K562 (cell line): ENCODE measurements at regions not wholly inside any gene's neighbourhood (a gene's known extent, or its start where the extent isn't known, plus 50 kb on each side); places are given as distances from the start of the nearest gene placed in this dataset.

Experiments
- ATF6 ChIP-seq: sonication (generic); formaldehyde crosslinking; IDR thresholded peaks from 2 replicates; pipeline ENCODE4 v1.4.0; 2020; ENCODE audit warnings: mild to moderate bottlenecking, missing genetic modification reagents
- BRD9 ChIP-seq: fragments of 450-650 bp; IDR thresholded peaks from 2 replicates; pipeline ENCODE4 v1.6.1; 2018; ENCODE audit warnings: low read depth; ENCODE audit not compliant: partially characterized antibody
- GABPB2 ChIP-seq: fragments of 250-450 bp; sonication (Bioruptor Pico); conservative IDR thresholded peaks from 2 replicates; pipeline ENCODE4 v1.5.1; 2021; ENCODE audit warnings: mild to moderate bottlenecking
- KHSRP ChIP-seq: fragments of 450-650 bp; IDR thresholded peaks from 2 replicates; pipeline ENCODE4 v1.6.1; 2017
- MAZ ChIP-seq, 2 experiments: fragments of 450-650 bp in 1 of 2; sonication (generic) in 1 of 2; formaldehyde crosslinking; IDR thresholded peaks in 1 of 2; conservative IDR thresholded peaks in 1 of 2; 2 replicates each; pipeline versions ENCODE4 v1.4.0 to v1.5.0; 2020; ENCODE audit warnings: mild to moderate bottlenecking in 1 of 2, missing genetic modification reagents in 1 of 2
- PHB ChIP-seq: fragments of 250-450 bp; sonication (Bioruptor Pico); IDR thresholded peaks from 2 replicates; pipeline ENCODE4 v1.5.0; 2021
- PHTF2 ChIP-seq: fragments of 250-450 bp; sonication (Bioruptor Pico); IDR thresholded peaks from 2 replicates; pipeline ENCODE4 v1.5.0; 2021; ENCODE audit warnings: mild to moderate bottlenecking
- POLR2H ChIP-seq: IDR thresholded peaks from 2 replicates; pipeline ENCODE4 v1.6.1; 2016; ENCODE audit warnings: missing genetic modification characterization, low read depth, mild to moderate bottlenecking, control low read depth, missing compliant biosample characterization, moderate library complexity
- TSC22D4 ChIP-seq: fragments of 450-650 bp; IDR thresholded peaks from 2 replicates; pipeline ENCODE4 v1.6.1; 2016; ENCODE audit warnings: missing genetic modification characterization, missing biosample characterization, control low read depth
- ZKSCAN1 ChIP-seq: fragments of 150-350 bp; IDR thresholded peaks from 2 replicates; pipeline ENCODE4 v1.6.1; 2016; ENCODE audit warnings: low read depth, low read length
- ZNF146 ChIP-seq: IDR thresholded peaks from one replicate; pipeline ENCODE4 v1.6.1; 2018; ENCODE audit warnings: missing compliant biosample characterization; ENCODE audit not compliant: unreplicated experiment
- ZNF232 ChIP-seq: sonication (generic); formaldehyde crosslinking; IDR thresholded peaks from 2 replicates; pipeline ENCODE4 v1.8.0; 2022; ENCODE audit warnings: mild to moderate bottlenecking, missing genetic modification reagents
- ZNF311 ChIP-seq: fragments of 250-450 bp; sonication (Bioruptor Pico); IDR thresholded peaks from 2 replicates; pipeline ENCODE4 v1.4.0; 2020; ENCODE audit warnings: mild to moderate bottlenecking, moderate library complexity
- ZNF384 ChIP-seq: IDR thresholded peaks from 2 replicates; pipeline ENCODE4 v1.6.1; 2012; ENCODE audit warnings: low read depth, low read length, improper control_type of control experiment
- ZNF717 ChIP-seq: fragments of 250-450 bp; sonication (Bioruptor Pico); IDR thresholded peaks from 2 replicates; pipeline ENCODE4 v1.5.0; 2021
- TF ChIP-seq, protein P1 (sequence below): fragments of 450-650 bp; formaldehyde crosslinking; IDR thresholded peaks from 2 replicates; pipeline ENCODE4 v1.4.0; 2020; ENCODE audit warnings: mild to moderate bottlenecking
- TF ChIP-seq, protein P2 (sequence below): IDR thresholded peaks from 2 replicates; pipeline ENCODE4 v1.6.1; 2012; ENCODE audit warnings: low read depth, low read length, improper control_type of control experiment, borderline replicate concordance
- TF ChIP-seq, protein P3 (sequence below): fragments of 250-450 bp; sonication (Bioruptor Pico); IDR thresholded peaks from 2 replicates; pipeline ENCODE4 v1.5.0; 2021; ENCODE audit warnings: mild to moderate bottlenecking, borderline replicate concordance

- peak; percentile 85; the same call in 1 of the 2 replicates for TF ChIP-seq POLR2H (tag)
- no peak; the same call in 1 of the 2 replicates for TF ChIP-seq ATF6 (CRISPR knock-in tag)
- TF ChIP-seq, protein P1, sequence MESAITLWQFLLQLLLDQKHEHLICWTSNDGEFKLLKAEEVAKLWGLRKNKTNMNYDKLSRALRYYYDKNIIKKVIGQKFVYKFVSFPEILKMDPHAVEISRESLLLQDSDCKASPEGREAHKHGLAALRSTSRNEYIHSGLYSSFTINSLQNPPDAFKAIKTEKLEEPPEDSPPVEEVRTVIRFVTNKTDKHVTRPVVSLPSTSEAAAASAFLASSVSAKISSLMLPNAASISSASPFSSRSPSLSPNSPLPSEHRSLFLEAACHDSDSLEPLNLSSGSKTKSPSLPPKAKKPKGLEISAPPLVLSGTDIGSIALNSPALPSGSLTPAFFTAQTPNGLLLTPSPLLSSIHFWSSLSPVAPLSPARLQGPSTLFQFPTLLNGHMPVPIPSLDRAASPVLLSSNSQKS (CRISPR knock-in tag), result no peak
- TF ChIP-seq MAZ (CRISPR knock-in tag; conservative IDR thresholded peaks at IDR 0.05 in 1 of 2, IDR thresholded peaks at IDR 0.05 in 1 of 2), result peak in 1 of 2 experiments; percentile 72; a peak in 3 of 4 replicates
- TF ChIP-seq, protein P2, sequence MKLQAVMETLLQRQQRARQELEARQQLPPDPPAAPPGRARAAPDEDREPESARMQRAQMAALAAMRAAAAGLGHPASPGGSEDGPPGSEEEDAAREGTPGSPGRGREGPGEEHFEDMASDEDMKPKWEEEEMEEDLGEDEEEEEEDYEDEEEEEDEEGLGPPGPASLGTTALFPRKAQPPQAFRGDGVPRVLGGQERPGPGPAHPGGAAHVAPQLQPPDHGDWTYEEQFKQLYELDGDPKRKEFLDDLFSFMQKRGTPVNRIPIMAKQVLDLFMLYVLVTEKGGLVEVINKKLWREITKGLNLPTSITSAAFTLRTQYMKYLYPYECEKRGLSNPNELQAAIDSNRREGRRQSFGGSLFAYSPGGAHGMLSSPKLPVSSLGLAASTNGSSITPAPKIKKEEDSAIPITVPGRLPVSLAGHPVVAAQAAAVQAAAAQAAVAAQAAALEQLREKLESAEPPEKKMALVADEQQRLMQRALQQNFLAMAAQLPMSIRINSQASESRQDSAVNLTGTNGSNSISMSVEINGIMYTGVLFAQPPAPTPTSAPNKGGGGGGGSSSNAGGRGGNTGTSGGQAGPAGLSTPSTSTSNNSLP, result 0 out of 2 replicates have a peak, but pooled peaks have one; percentile 15
- no peak for TF ChIP-seq PHB (CRISPR knock-in tag)
- TF ChIP-seq KHSRP, result peak; percentile 25; the same call in 1 of the 2 replicates
- TF ChIP-seq ZNF717 (CRISPR knock-in tag), result no peak
- no peak for TF ChIP-seq ZNF311 (CRISPR knock-in tag)
- TF ChIP-seq PHTF2 (CRISPR knock-in tag), result no peak
- no peak for TF ChIP-seq GABPB2 (CRISPR knock-in tag)
- TF ChIP-seq TSC22D4 (tag), result no peak
- TF ChIP-seq ZNF384, result no peak
- TF ChIP-seq ZKSCAN1, result peak; percentile 61
- TF ChIP-seq, protein P3, sequence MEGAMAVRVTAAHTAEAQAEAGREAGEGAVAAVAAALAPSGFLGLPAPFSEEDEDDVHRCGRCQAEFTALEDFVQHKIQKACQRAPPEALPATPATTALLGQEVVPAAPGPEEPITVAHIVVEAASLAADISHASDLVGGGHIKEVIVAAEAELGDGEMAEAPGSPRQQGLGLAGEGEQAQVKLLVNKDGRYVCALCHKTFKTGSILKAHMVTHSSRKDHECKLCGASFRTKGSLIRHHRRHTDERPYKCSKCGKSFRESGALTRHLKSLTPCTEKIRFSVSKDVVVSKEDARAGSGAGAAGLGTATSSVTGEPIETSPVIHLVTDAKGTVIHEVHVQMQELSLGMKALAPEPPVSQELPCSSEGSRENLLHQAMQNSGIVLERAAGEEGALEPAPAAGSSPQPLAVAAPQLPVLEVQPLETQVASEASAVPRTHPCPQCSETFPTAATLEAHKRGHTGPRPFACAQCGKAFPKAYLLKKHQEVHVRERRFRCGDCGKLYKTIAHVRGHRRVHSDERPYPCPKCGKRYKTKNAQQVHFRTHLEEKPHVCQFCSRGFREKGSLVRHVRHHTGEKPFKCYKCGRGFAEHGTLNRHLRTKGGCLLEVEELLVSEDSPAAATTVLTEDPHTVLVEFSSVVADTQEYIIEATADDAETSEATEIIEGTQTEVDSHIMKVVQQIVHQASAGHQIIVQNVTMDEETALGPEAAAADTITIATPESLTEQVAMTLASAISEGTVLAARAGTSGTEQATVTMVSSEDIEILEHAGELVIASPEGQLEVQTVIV (CRISPR knock-in tag), result no peak
- TF ChIP-seq ZNF146 (CRISPR knock-in tag), result no peak
- TF ChIP-seq ZNF232 (CRISPR knock-in tag), result no peak
- TF ChIP-seq BRD9, result no peak
These were observed 99.7 kb upstream of the LIPC start (continued) for GRCh38 chr15:58331913-58332675.
